ENCODE measurements at regions not wholly inside any gene's neighbourhood (a gene's known extent, or its start where the extent isn't known, plus 50 kb on each side); places are given as distances from the start of the nearest gene placed in this dataset.

- Histone ChIP-seq H2AFZ (ENCODE audit: control insufficient read depth, low read depth, low read length) (no peak overlapping the region), H3K79me2 (ENCODE audit: control insufficient read depth, insufficient read depth, low read length) (no peaks in the 10 kb centered on the region), H3K36me3 (ENCODE audit: control insufficient read depth in 2 of 2, insufficient read depth in 2 of 2, low read length in 1 of 2) (no peaks in the 10 kb centered on the region), H3K4me2 (ENCODE audit: control insufficient read depth, insufficient read depth) (no peak overlapping the region), H3K27ac (ENCODE audit: control insufficient read depth, insufficient read depth) (no peak overlapping the region), H3K27me3 (replicated peaks in 1 of 2; ENCODE audit: control insufficient read depth in 2 of 2, insufficient read depth in 2 of 2, low read length in 1 of 2) (no peaks in the 10 kb centered on the region), H3K4me3 (no peak overlapping the region), H4K20me1 (ENCODE audit: control insufficient read depth, insufficient read depth) (no peaks in the 10 kb centered on the region), H3K9ac (ENCODE audit: control insufficient read depth, insufficient read depth, low read length) (no peak overlapping the region), H3K9me3 (replicated peaks; ENCODE audit: control insufficient read depth, insufficient read depth, low read length) (no peaks in the 10 kb centered on the region), H3K4me1 (ENCODE audit: control insufficient read depth, insufficient read depth, low read length) (no peaks in the 10 kb centered on the region)
- FAIRE-seq (no peak), DNase-seq (ENCODE audit: low read depth, low spot score) (no peak), ATAC-seq (no peak)
- SMC1A ChIA-PET (ENCODE audit: uncharacterized antibody, unreplicated experiment) = no interaction called here
- CTCF ChIA-PET = no interaction called here
- WGBS (ENCODE audit: insufficient coverage, insufficient replicate concordance, low lambda C conversion rate, missing lambda C conversion rate) = 23% methylated on average over 7 of the region's 7 CpGs
- in situ Hi-C loops (cut with MboI) (no loop called here), intact Hi-C loops (cut with micrococcal nuclease; ENCODE audit: unreplicated experiment) (no loop called here)
- RAD21 ChIA-PET (ENCODE audit: unreplicated experiment) = no interaction called here
- POLR2A ChIA-PET = no interaction called here
- BruUV-seq (replicated peaks) = no TSS peak
- TF ChIP-seq, protein P1, sequence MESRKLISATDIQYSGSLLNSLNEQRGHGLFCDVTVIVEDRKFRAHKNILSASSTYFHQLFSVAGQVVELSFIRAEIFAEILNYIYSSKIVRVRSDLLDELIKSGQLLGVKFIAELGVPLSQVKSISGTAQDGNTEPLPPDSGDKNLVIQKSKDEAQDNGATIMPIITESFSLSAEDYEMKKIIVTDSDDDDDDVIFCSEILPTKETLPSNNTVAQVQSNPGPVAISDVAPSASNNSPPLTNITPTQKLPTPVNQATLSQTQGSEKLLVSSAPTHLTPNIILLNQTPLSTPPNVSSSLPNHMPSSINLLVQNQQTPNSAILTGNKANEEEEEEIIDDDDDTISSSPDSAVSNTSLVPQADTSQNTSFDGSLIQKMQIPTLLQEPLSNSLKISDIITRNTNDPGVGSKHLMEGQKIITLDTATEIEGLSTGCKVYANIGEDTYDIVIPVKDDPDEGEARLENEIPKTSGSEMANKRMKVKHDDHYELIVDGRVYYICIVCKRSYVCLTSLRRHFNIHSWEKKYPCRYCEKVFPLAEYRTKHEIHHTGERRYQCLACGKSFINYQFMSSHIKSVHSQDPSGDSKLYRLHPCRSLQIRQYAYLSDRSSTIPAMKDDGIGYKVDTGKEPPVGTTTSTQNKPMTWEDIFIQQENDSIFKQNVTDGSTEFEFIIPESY (IDR thresholded peaks at IDR 0.05) = no peak
- TF ChIP-seq ZSCAN29 (IDR thresholded peaks at IDR 0.05) (no peak), CBX5 (IDR thresholded peaks at IDR 0.05; ENCODE audit: low read depth) (no peak), TBL1XR1 (IDR thresholded peaks at IDR 0.05; ENCODE audit: low read depth, low read length) (no peak), MTA3 (IDR thresholded peaks at IDR 0.05; ENCODE audit: borderline replicate concordance, low read length) (no peak), ZNF622 (IDR thresholded peaks at IDR 0.05) (no peak), ZNF207 (IDR thresholded peaks at IDR 0.05; ENCODE audit: borderline replicate concordance) (no peak), NR2C1 (IDR thresholded peaks at IDR 0.05) (no peak), SPI1 (IDR thresholded peaks at IDR 0.05; ENCODE audit: borderline replicate concordance, insufficient read depth, low read depth, low read length) (no peak), CHD4 (IDR thresholded peaks at IDR 0.05) (no peak)
- TF ChIP-seq, protein P2, sequence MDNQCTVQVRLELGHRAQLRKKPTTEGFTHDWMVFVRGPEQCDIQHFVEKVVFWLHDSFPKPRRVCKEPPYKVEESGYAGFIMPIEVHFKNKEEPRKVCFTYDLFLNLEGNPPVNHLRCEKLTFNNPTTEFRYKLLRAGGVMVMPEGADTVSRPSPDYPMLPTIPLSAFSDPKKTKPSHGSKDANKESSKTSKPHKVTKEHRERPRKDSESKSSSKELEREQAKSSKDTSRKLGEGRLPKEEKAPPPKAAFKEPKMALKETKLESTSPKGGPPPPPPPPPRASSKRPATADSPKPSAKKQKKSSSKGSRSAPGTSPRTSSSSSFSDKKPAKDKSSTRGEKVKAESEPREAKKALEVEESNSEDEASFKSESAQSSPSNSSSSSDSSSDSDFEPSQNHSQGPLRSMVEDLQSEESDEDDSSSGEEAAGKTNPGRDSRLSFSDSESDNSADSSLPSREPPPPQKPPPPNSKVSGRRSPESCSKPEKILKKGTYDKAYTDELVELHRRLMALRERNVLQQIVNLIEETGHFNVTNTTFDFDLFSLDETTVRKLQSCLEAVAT (IDR thresholded peaks at IDR 0.05) = no peak
- TF ChIP-seq, protein P3, sequence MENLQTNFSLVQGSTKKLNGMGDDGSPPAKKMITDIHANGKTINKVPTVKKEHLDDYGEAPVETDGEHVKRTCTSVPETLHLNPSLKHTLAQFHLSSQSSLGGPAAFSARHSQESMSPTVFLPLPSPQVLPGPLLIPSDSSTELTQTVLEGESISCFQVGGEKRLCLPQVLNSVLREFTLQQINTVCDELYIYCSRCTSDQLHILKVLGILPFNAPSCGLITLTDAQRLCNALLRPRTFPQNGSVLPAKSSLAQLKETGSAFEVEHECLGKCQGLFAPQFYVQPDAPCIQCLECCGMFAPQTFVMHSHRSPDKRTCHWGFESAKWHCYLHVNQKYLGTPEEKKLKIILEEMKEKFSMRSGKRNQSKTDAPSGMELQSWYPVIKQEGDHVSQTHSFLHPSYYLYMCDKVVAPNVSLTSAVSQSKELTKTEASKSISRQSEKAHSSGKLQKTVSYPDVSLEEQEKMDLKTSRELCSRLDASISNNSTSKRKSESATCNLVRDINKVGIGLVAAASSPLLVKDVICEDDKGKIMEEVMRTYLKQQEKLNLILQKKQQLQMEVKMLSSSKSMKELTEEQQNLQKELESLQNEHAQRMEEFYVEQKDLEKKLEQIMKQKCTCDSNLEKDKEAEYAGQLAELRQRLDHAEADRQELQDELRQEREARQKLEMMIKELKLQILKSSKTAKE (IDR thresholded peaks at IDR 0.05; ENCODE audit: low read depth, poor library complexity, severe bottlenecking) = no peak
Measured at GRCh38 chr5:174623433-174624019, 100.9 kb upstream of the MSX2 start.

All from GM12878 (cell line).